Activated CD4-positive, alpha-beta memory T cell treated with anti-CD3 and anti-CD28 coated beads, Interleukin-2, amount 10 ng/mL, durations not matched to agents 7 days and 5 days (primary cell): ENCODE measurements at regions not wholly inside any gene's neighbourhood (a gene's known extent, or its start where the extent isn't known, plus 50 kb on each side); places are given as distances from the start of the nearest gene placed in this dataset.

Experiments
- CTCF ChIA-PET: fragments of 350-600 bp; sonication (Branson Sonifier 250); formaldehyde crosslinking; loops from one replicate; lab custom pipeline; 2021; ENCODE audit warnings: antibody characterized with exemption, inconsistent platforms; lab: Charles Lee
- POLR2A ChIA-PET: fragments of 350-600 bp; sonication (Branson Sonifier 250); formaldehyde crosslinking; loops from one replicate; lab custom pipeline; 2021; ENCODE audit warnings: antibody characterized with exemption; lab: Charles Lee
- DNase-seq: peaks from one replicate; pipeline ENCODE4 v3.0.0-alpha.2; 2020
- H3K27ac Mint-ChIP-seq: one replicate; pipeline ENCODE4 v1.8.0; 2021; ENCODE audit warnings: mild to moderate bottlenecking, mixed read lengths
- H3K27me3 Mint-ChIP-seq: one replicate; pipeline ENCODE4 v1.8.0; 2021; ENCODE audit warnings: mixed read lengths
- H3K36me3 Mint-ChIP-seq: one replicate; pipeline ENCODE4 v1.8.0; 2021; ENCODE audit warnings: low read depth, mixed read lengths
- H3K4me1 Mint-ChIP-seq: one replicate; pipeline ENCODE4 v1.8.0; 2021; ENCODE audit warnings: mixed read lengths
- H3K4me3 Mint-ChIP-seq: one replicate; pipeline ENCODE4 v1.8.0; 2021; ENCODE audit warnings: mild to moderate bottlenecking, mixed read lengths
- H3K9me3 Mint-ChIP-seq: one replicate; pipeline ENCODE4 v1.8.0; 2021; ENCODE audit warnings: mixed read lengths

GRCh38 chr5:154131817-154132216, 58.7 kb upstream of the GALNT10 start:
- H3K4me3 Mint-ChIP-seq, result no peak overlapping the region
- H3K27me3 Mint-ChIP-seq, result peaks cover 31% of the 10 kb centered on the region
- H3K4me1 Mint-ChIP-seq, result no peaks in the 10 kb centered on the region
- H3K9me3 Mint-ChIP-seq, result no peaks in the 10 kb centered on the region
- ChIA-PET CTCF (no interaction called here), POLR2A (no interaction called here)
- no peak overlapping the region for H3K27ac Mint-ChIP-seq
- no peaks in the 10 kb centered on the region for H3K36me3 Mint-ChIP-seq
- DNase-seq, result no peak

GRCh38 chr5:154132718-154133307, 57.7 kb upstream of the GALNT10 start:
- Mint-ChIP-seq H3K9me3 (no peaks in the 10 kb centered on the region), H3K4me3 (no peak overlapping the region), H3K27ac (no peak overlapping the region), H3K27me3 (peaks cover 24% of the 10 kb centered on the region), H3K4me1 (no peaks in the 10 kb centered on the region), H3K36me3 (no peaks in the 10 kb centered on the region)
- no peak for DNase-seq
- ChIA-PET CTCF (no interaction called here), POLR2A (no interaction called here)

GRCh38 chr5:154133591-154133990, 56.9 kb upstream of the GALNT10 start:
- Mint-ChIP-seq H3K4me1 (no peaks in the 10 kb centered on the region), H3K36me3 (no peaks in the 10 kb centered on the region), H3K4me3 (no peak overlapping the region), H3K9me3 (no peaks in the 10 kb centered on the region), H3K27ac (no peak overlapping the region), H3K27me3 (peaks cover 21% of the 10 kb centered on the region)
- CTCF ChIA-PET, result no interaction called here
- DNase-seq, result no peak
- POLR2A ChIA-PET, result no interaction called here

- Mint-ChIP-seq H3K9me3 (no peaks in the 10 kb centered on the region), H3K27me3 (peaks cover 21% of the 10 kb centered on the region), H3K36me3 (no peaks in the 10 kb centered on the region), H3K27ac (no peak overlapping the region), H3K4me3 (no peak overlapping the region), H3K4me1 (no peaks in the 10 kb centered on the region)
- CTCF ChIA-PET, result no interaction called here
- POLR2A ChIA-PET, result no interaction called here
- DNase-seq, result no peak
These were observed 56.0 kb upstream of the GALNT10 start for GRCh38 chr5:154134499-154134898.

- H3K27me3 Mint-ChIP-seq, result peaks cover 16% of the 10 kb centered on the region
- no peak for DNase-seq
- CTCF ChIA-PET, result no interaction called here
- H3K4me3 Mint-ChIP-seq, result no peak overlapping the region
- H3K4me1 Mint-ChIP-seq, result no peaks in the 10 kb centered on the region
- H3K36me3 Mint-ChIP-seq, result no peaks in the 10 kb centered on the region
- H3K9me3 Mint-ChIP-seq, result no peaks in the 10 kb centered on the region
- POLR2A ChIA-PET, result no interaction called here
- H3K27ac Mint-ChIP-seq, result no peak overlapping the region
These were observed 55.3 kb upstream of the GALNT10 start for GRCh38 chr5:154135125-154135817.

- no peaks in the 10 kb centered on the region for H3K4me1 Mint-ChIP-seq
These were observed 54.4 kb upstream of the GALNT10 start for GRCh38 chr5:154136141-154136540.

GRCh38 chr5:154138701-154139100, 51.8 kb upstream of the GALNT10 start:
- H3K27ac Mint-ChIP-seq, result no peak overlapping the region
- peaks cover 2% of the 10 kb centered on the region for H3K27me3 Mint-ChIP-seq
- DNase-seq, result no peak
- H3K4me1 Mint-ChIP-seq, result no peaks in the 10 kb centered on the region
- H3K36me3 Mint-ChIP-seq, result no peaks in the 10 kb centered on the region
- POLR2A ChIA-PET, result interaction anchor here (1.0 kb wide), 1 partner anchor 81 kb away, joined by 3 read pairs; no protein-coding TSS in a partner anchor
- no peaks in the 10 kb centered on the region for H3K9me3 Mint-ChIP-seq
- no peak overlapping the region for H3K4me3 Mint-ChIP-seq
- CTCF ChIA-PET, result interaction anchor here (0.7 kb wide), 1 partner anchor 57 kb away, joined by 5 read pairs; no protein-coding TSS in a partner anchor

More at GRCh38 chr5:154136141-154136540, 54.4 kb upstream of the GALNT10 start:
- Mint-ChIP-seq H3K4me3 (no peak overlapping the region), H3K27me3 (peaks cover 14% of the 10 kb centered on the region), H3K36me3 (no peaks in the 10 kb centered on the region), H3K9me3 (no peaks in the 10 kb centered on the region), H3K27ac (no peak overlapping the region)
- no peak for DNase-seq
- POLR2A ChIA-PET, result no interaction called here
- CTCF ChIA-PET, result interaction anchor here (0.6 kb wide), 1 partner anchor 63 kb away, joined by 3 read pairs; no protein-coding TSS in a partner anchor

GRCh38 chr5:154140381-154140780, 50.2 kb upstream of the GALNT10 start:
- H3K27ac Mint-ChIP-seq, result no peak overlapping the region
- no peak overlapping the region for H3K4me3 Mint-ChIP-seq
- H3K4me1 Mint-ChIP-seq, result no peaks in the 10 kb centered on the region
- no peaks in the 10 kb centered on the region for H3K36me3 Mint-ChIP-seq
- CTCF ChIA-PET, result no interaction called here
- H3K27me3 Mint-ChIP-seq, result peaks cover 5% of the 10 kb centered on the region
- no peaks in the 10 kb centered on the region for H3K9me3 Mint-ChIP-seq
- no peak for DNase-seq
- POLR2A ChIA-PET, result no interaction called here
